IMR-90 (cell line): ENCODE measurements at regions not wholly inside any gene's neighbourhood (a gene's known extent, or its start where the extent isn't known, plus 50 kb on each side); places are given as distances from the start of the nearest gene placed in this dataset.

Experiments used
- ATAC-seq: fragments of 200-7000 bp; cut with Tn5 transposase; 2 replicates; pipeline ENCODE4 v1.9.1; 2020; ENCODE audit warnings: low read depth, mild to moderate bottlenecking, moderate library complexity
- BruUV-seq: library from RNA; stranded (reverse); fragments of 400-500 nt; replicated peaks from 2 replicates; lab custom pipeline; 2021; lab: Mats Ljungman, UMichigan
- CTCF ChIA-PET: fragments of 300-600 bp; formaldehyde crosslinking; extraction: SDS; loops from one replicate; lab custom pipeline; 2021; ENCODE audit warnings: antibody characterized with exemption; lab: Yijun Ruan, JAX
- POLR2A ChIA-PET: fragments of 300-600 bp; sonication (Branson Sonifier 250); formaldehyde crosslinking; loops from one replicate; lab custom pipeline; 2022; ENCODE audit warnings: antibody characterized with exemption; ENCODE audit not compliant: unreplicated experiment; lab: Charles Lee
- DNase-seq: peaks from one replicate; pipeline ENCODE4 v3.0.0; 2013
- H2AFZ ChIP-seq: replicated peaks from 2 replicates; pipeline ENCODE3; 2013; ENCODE audit warnings: low read length, mild to moderate bottlenecking; ENCODE audit not compliant: poor library complexity
- H2AK5ac ChIP-seq: 2 replicates; pipeline ENCODE4 v1.6.1; 2013; ENCODE audit warnings: low read depth, low read length, inconsistent platforms
- H2AK9ac ChIP-seq: replicated peaks from 2 replicates; pipeline ENCODE3; 2013; ENCODE audit warnings: mild to moderate bottlenecking, low read depth, low read length, moderate library complexity; ENCODE audit not compliant: poor library complexity
- H2BK120ac ChIP-seq: 2 replicates; pipeline ENCODE4 v1.6.1; 2013; ENCODE audit warnings: low read depth, low read length, inconsistent platforms
- H2BK15ac ChIP-seq: 3 replicates; pipeline ENCODE4 v1.6.1; 2013; ENCODE audit warnings: low read depth, low read length, inconsistent platforms
- H2BK20ac ChIP-seq: 2 replicates; pipeline ENCODE4 v1.6.1; 2013; ENCODE audit warnings: low read depth, mild to moderate bottlenecking, inconsistent platforms, low read length, moderate library complexity
- H2BK5ac ChIP-seq: 2 replicates; pipeline ENCODE4 v1.6.1; 2013; ENCODE audit warnings: mild to moderate bottlenecking, low read depth, low read length, inconsistent platforms; ENCODE audit not compliant: poor library complexity, severe bottlenecking
- H3K14ac ChIP-seq: replicated peaks from 2 replicates; pipeline ENCODE4 v1.6.1; 2013; ENCODE audit warnings: low read depth, low read length, inconsistent platforms
- H3K18ac ChIP-seq: 2 replicates; pipeline ENCODE4 v1.6.1; 2013; ENCODE audit warnings: low read depth, low read length, control low read depth
- H3K23ac ChIP-seq: 2 replicates; pipeline ENCODE4 v1.6.1; 2013; ENCODE audit warnings: low read depth, low read length, inconsistent platforms
- H3K27ac ChIP-seq: 2 replicates; pipeline ENCODE4 v1.5.1; 2013; ENCODE audit warnings: mild to moderate bottlenecking, control low read depth, low read length; ENCODE audit not compliant: insufficient read depth
- H3K27me3 ChIP-seq: 2 replicates; pipeline ENCODE4 v1.6.1; 2013; ENCODE audit warnings: low read length; ENCODE audit not compliant: control insufficient read depth, insufficient read depth
- H3K36me3 ChIP-seq: 2 replicates; pipeline ENCODE4 v1.6.1; 2013; ENCODE audit warnings: low read length, mixed read lengths; ENCODE audit not compliant: control insufficient read depth, insufficient read depth
- H3K4ac ChIP-seq: 2 replicates; pipeline ENCODE4 v1.6.1; 2013; ENCODE audit warnings: low read depth, low read length, inconsistent platforms
- H3K4me1 ChIP-seq: 2 replicates; pipeline ENCODE4 v1.6.1; 2013; ENCODE audit warnings: low read length, mixed read lengths; ENCODE audit not compliant: control insufficient read depth, insufficient read depth
- H3K4me2 ChIP-seq: 2 replicates; pipeline ENCODE4 v1.6.1; 2013; ENCODE audit warnings: low read depth, mild to moderate bottlenecking, control low read depth, low read length, moderate library complexity
- H3K4me3 ChIP-seq: 2 replicates; pipeline ENCODE4 v1.5.1; 2013; ENCODE audit warnings: low read depth, mild to moderate bottlenecking, control low read depth, low read length, moderate library complexity; ENCODE audit not compliant: insufficient read depth
- H3K56ac ChIP-seq: 2 replicates; pipeline ENCODE4 v1.6.1; 2013; ENCODE audit warnings: low read length, inconsistent platforms; ENCODE audit not compliant: insufficient read depth; ENCODE audit errors: extremely low read depth
- H3K79me1 ChIP-seq, 2 experiments: 2 replicates each; pipeline ENCODE4 v1.6.1; 2013; ENCODE audit warnings: low read length in 2 of 2, inconsistent platforms in 1 of 2, low read depth in 1 of 2
- H3K9ac ChIP-seq: 2 replicates; pipeline ENCODE4 v1.6.1; 2013; ENCODE audit warnings: low read depth, low read length, control low read depth
- H3K9me1 ChIP-seq: 2 replicates; pipeline ENCODE4 v1.6.1; 2013; ENCODE audit warnings: low read length, inconsistent platforms; ENCODE audit not compliant: insufficient read depth
- H3K9me3 ChIP-seq: 2 replicates; pipeline ENCODE4 v1.6.1; 2013; ENCODE audit warnings: low read length; ENCODE audit not compliant: control insufficient read depth, insufficient read depth
- H4K20me1 ChIP-seq: 2 replicates; pipeline ENCODE4 v1.6.1; 2013; ENCODE audit warnings: low read length, inconsistent platforms; ENCODE audit not compliant: insufficient read depth
- H4K5ac ChIP-seq: 2 replicates; pipeline ENCODE4 v1.6.1; 2013; ENCODE audit warnings: mild to moderate bottlenecking, low read depth, low read length, control low read depth
- H4K8ac ChIP-seq, 2 experiments: 2 replicates each; pipeline ENCODE4 v1.6.1; 2013; ENCODE audit warnings: low read depth in 2 of 2, low read length in 2 of 2, control low read depth in 1 of 2, inconsistent platforms in 1 of 2
- H4K91ac ChIP-seq: 2 replicates; pipeline ENCODE4 v1.6.1; 2013; ENCODE audit warnings: low read depth, low read length, inconsistent platforms; ENCODE audit not compliant: insufficient read depth
- BHLHE40 ChIP-seq: fragments of 150-350 bp; IDR thresholded peaks from 2 replicates; pipeline ENCODE4 v1.6.1; 2016; ENCODE audit warnings: mild to moderate bottlenecking, low read depth, low read length
- NFE2L2 ChIP-seq: fragments of 150-350 bp; IDR thresholded peaks from 2 replicates; pipeline ENCODE4 v1.6.1; 2016; ENCODE audit warnings: low read depth, mild to moderate bottlenecking, low read length
- WGBS, 2 experiments: methylation state at CpG; one replicate each; pipeline versions ENCODE4 v1.1.5 to v1.1.7; 2013; ENCODE audit warnings: missing lambda C conversion rate in 2 of 2; ENCODE audit not compliant: insufficient read length in 1 of 2; ENCODE audit errors: extremely low coverage in 2 of 2; 5-methylcytosine and 5-hydroxymethylcytosine counted together
- dilution Hi-C: fragments of 300-500 bp; cut with HindIII; formaldehyde crosslinking; loops from one replicate; pipeline ENCODE4 v1.14.3; 2018; ENCODE audit warnings: low sequenced_read_pairs; ENCODE audit not compliant: unreplicated experiment
- in situ Hi-C: fragments of 300-500 bp; cut with MboI; formaldehyde crosslinking; loops from 3 replicates; pipeline ENCODE4 v1.14.3; 2019; ENCODE audit warnings: low sequenced_read_pairs, inconsistent platforms, mixed read lengths
- intact Hi-C: fragments of 100-400 bp; cut with micrococcal nuclease; formaldehyde crosslinking; loops from 2 replicates; pipeline ENCODE4 v1.10.0; 2022

- no peak overlapping the region for H3K4me2 ChIP-seq
- H4K8ac ChIP-seq: no peak overlapping the region; a peak in 1 of 4 replicates
- no peak overlapping the region for H3K23ac ChIP-seq
- no peaks in the 10 kb centered on the region for H3K27me3 ChIP-seq
- ChIA-PET CTCF (no interaction called here), POLR2A (no interaction called here)
- no peak overlapping the region for H3K4ac ChIP-seq
- no peaks in the 10 kb centered on the region for H3K9me3 ChIP-seq
- H3K18ac ChIP-seq: no peak overlapping the region
- no peak overlapping the region for H4K5ac ChIP-seq
- no peak overlapping the region for H2AK9ac ChIP-seq
- no peaks in the 10 kb centered on the region for H3K4me1 ChIP-seq
- no peak overlapping the region; the same call in 1 of the 2 replicates for H3K14ac ChIP-seq
- no peak overlapping the region for H2BK15ac ChIP-seq
- no peak overlapping the region for H2BK5ac ChIP-seq
- in situ Hi-C loops (no loop called here), intact Hi-C loops (no loop called here), dilution Hi-C loops (no loop called here)
- H3K56ac ChIP-seq: no peak overlapping the region
- TF ChIP-seq BHLHE40 (no peak), NFE2L2 (no peak)
- 0 out of 2 replicates have a peak overlapping the region, but pooled peaks have one; percentile 14 for H2BK120ac ChIP-seq
- no TSS peak for BruUV-seq
- no CpG with 5 or more reads among the region's 8 CpGs for WGBS, 2 experiments
- no peak overlapping the region for H3K4me3 ChIP-seq
- H2BK20ac ChIP-seq: peak overlapping the region; percentile 11; the same call in 1 of the 2 replicates
- H4K20me1 ChIP-seq: no peaks in the 10 kb centered on the region
- no peaks in the 10 kb centered on the region for H3K36me3 ChIP-seq
- no peaks in the 10 kb centered on the region for H3K9me1 ChIP-seq
- H3K27ac ChIP-seq: no peak overlapping the region
- no peak overlapping the region for H2AFZ ChIP-seq
- no peak for DNase-seq
- ATAC-seq: no peak
- no peak overlapping the region for H2AK5ac ChIP-seq
- H3K79me1 ChIP-seq: no peaks in the 10 kb centered on the region
- H4K91ac ChIP-seq: no peak overlapping the region
- no peak overlapping the region for H3K9ac ChIP-seq
These were observed 318.4 kb upstream of the ZNF608 start for GRCh38 chr5:125064621-125065438.
